WI38 (cell line): ENCODE measurements at regions not wholly inside any gene's neighbourhood (a gene's known extent, or its start where the extent isn't known, plus 50 kb on each side); places are given as distances from the start of the nearest gene placed in this dataset.

Experiments
- H3K4me3 ChIP-seq: 2 replicates; pipeline ENCODE4 v1.5.1; 2011; ENCODE audit warnings: low read depth, mild to moderate bottlenecking, control low read depth, low read length
- CTCF ChIP-seq: IDR thresholded peaks from 2 replicates; pipeline ENCODE4 v1.5.1; 2012; ENCODE audit warnings: low read depth, mild to moderate bottlenecking, control low read depth, low read length

- no peak for TF ChIP-seq CTCF
- H3K4me3 ChIP-seq: no peak overlapping the region
These were observed 179.8 kb upstream of the PLPPR1 start for GRCh38 chr9:100848726-100849125.

DNA sequence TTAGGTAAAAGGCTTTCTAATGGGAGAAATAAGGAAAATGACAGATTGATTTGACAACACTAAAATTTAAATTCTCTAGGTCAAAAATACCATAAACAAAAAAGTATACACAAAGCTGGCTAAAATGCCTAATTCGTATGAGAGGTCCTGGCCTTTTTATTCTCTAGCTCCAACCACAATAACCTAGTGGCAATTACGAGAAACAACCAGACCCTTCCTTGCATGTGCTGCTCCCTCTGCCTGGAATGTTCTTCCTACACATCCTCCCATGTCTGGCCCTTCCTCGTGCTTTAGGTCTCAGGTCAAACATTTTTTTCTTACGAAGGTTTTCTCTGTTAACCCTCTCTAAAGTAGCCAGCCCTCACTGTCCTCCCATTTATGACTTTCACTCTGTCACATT lies 176.4 kb upstream of the PLPPR1 start:
- no peak for TF ChIP-seq CTCF
- H3K4me3 ChIP-seq: no peak overlapping the region

- TF ChIP-seq CTCF: no peak
- H3K4me3 ChIP-seq: no peak overlapping the region
These were observed 172.3 kb upstream of the PLPPR1 start for GRCh38 chr9:100856238-100856637.

GRCh38 chr9:100865111-100865510 lies 163.4 kb upstream of the PLPPR1 start:
- no peak for TF ChIP-seq CTCF

GRCh38 chr9:100865648-100866047 lies 162.9 kb upstream of the PLPPR1 start:
- H3K4me3 ChIP-seq: no peak overlapping the region
- no peak for TF ChIP-seq CTCF

More at GRCh38 chr9:100865111-100865510, 163.4 kb upstream of the PLPPR1 start:
- no peak overlapping the region for H3K4me3 ChIP-seq

DNA sequence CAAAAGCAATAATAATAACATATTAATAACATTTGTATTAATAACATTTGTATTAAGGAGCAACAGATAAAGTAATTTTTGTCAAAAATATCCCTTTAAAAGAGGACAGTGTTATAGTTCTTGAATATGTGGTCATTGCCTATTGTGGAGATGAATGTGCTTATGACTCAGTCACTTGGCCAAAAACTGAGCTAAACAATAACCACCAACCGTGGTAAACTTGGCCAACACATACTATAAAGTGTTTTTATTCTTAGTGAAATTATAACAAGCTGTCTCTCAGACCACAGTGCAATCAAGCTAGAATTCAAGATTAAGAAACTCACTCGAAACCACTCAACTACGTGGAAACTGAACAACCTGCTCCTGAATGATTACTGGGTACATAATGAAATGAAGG lies 159.2 kb upstream of the PLPPR1 start:
- no peak overlapping the region for H3K4me3 ChIP-seq
- no peak for TF ChIP-seq CTCF

GRCh38 chr9:100879884-100880283 lies 148.6 kb upstream of the PLPPR1 start:
- TF ChIP-seq CTCF: no peak

More at GRCh38 chr9:100879884-100880283, 148.6 kb upstream of the PLPPR1 start:
- no peak overlapping the region for H3K4me3 ChIP-seq
